T-cell (primary cell): ENCODE measurements at regions not wholly inside any gene's neighbourhood (a gene's known extent, or its start where the extent isn't known, plus 50 kb on each side); places are given as distances from the start of the nearest gene placed in this dataset.

ENCODE experiments used
- ATAC-seq, 4 experiments: fragments of 200-7000 bp in 3 of 4; fragments of 150-1000 bp in 1 of 4; cut with Tn5 transposase; replicated peaks in 1 of 4; 1 replicate in 3 of 4; 2 replicates in 1 of 4; pipeline ENCODE4 v1.10.0; 2021; ENCODE audit warnings: moderate library complexity in 3 of 4, mild to moderate bottlenecking in 2 of 4, moderate number of reproducible peaks in 1 of 4
- CTCF ChIA-PET, 2 donors: fragments of 300-600 bp; sonication (Branson Sonifier 250); formaldehyde crosslinking; loops; one replicate each; lab custom pipeline; 2022; ENCODE audit warnings: antibody characterized with exemption in 2 of 2; lab: Charles Lee
- POLR2A ChIA-PET, 2 donors: fragments of 300-600 bp; sonication (Branson Sonifier 250); formaldehyde crosslinking; loops; one replicate each; lab custom pipeline; 2022; ENCODE audit warnings: antibody characterized with exemption in 2 of 2; lab: Charles Lee
- DNase-seq, 35 experiments: peaks; one replicate each; pipeline versions ENCODE4 v3.0.0 to v3.0.0-alpha.2; 2013 to 2023
- H3K27ac ChIP-seq: one replicate; pipeline ENCODE4 v1.5.1; 2013; ENCODE audit warnings: low read length
- H3K27me3 ChIP-seq, 2 experiments: replicated peaks in 1 of 2; 1 replicate in 1 of 2; 2 replicates in 1 of 2; pipeline versions ENCODE4 v1.6.1 to v1.7.0; 2013; ENCODE audit warnings: low read length in 1 of 2, mixed read lengths in 1 of 2; ENCODE audit not compliant: control insufficient read depth in 2 of 2, insufficient read depth in 2 of 2; ENCODE audit errors: extremely low read depth in 1 of 2
- H3K36me3 ChIP-seq, 2 donors: 1 replicate in 1 of 2; 2 replicates in 1 of 2; pipeline versions ENCODE4 v1.6.1 to v1.7.0; 2013; ENCODE audit warnings: low read length in 1 of 2; ENCODE audit not compliant: control insufficient read depth in 2 of 2, insufficient read depth in 1 of 2; ENCODE audit errors: extremely low read depth in 1 of 2
- H3K4me1 ChIP-seq, 2 experiments: 1 replicate in 1 of 2; 2 replicates in 1 of 2; pipeline versions ENCODE4 v1.6.1 to v1.7.0; 2013; ENCODE audit warnings: low read length in 2 of 2, mixed read lengths in 1 of 2; ENCODE audit not compliant: insufficient read depth in 2 of 2, control insufficient read depth in 1 of 2; ENCODE audit errors: extremely low read depth in 1 of 2
- H3K4me3 ChIP-seq, 2 donors: 1 replicate in 1 of 2; 2 replicates in 1 of 2; pipeline versions ENCODE4 v1.5.1 to v1.7.0; 2013; ENCODE audit warnings: mild to moderate bottlenecking in 2 of 2, low read length in 1 of 2, moderate library complexity in 1 of 2; ENCODE audit not compliant: control insufficient read depth in 1 of 2; ENCODE audit errors: extremely low read depth in 1 of 2
- H3K9me3 ChIP-seq: 2 replicates; pipeline ENCODE4 v1.7.0; 2013
- H3K27ac Mint-ChIP-seq, 2 donors: one replicate each; pipeline ENCODE4 v1.8.0; 2020 to 2021; ENCODE audit warnings: mild to moderate bottlenecking in 2 of 2, mixed read lengths in 2 of 2
- H3K27me3 Mint-ChIP-seq, 2 donors: one replicate each; pipeline ENCODE4 v1.8.0; 2021 to 2022; ENCODE audit warnings: mixed read lengths in 2 of 2
- H3K36me3 Mint-ChIP-seq: one replicate; pipeline ENCODE4 v1.8.0; 2021; ENCODE audit warnings: mixed read lengths
- H3K4me1 Mint-ChIP-seq, 3 donors: one replicate each; pipeline ENCODE4 v1.8.0; 2020 to 2022; ENCODE audit warnings: mixed read lengths in 3 of 3, mild to moderate bottlenecking in 1 of 3
- H3K4me3 Mint-ChIP-seq, 3 donors: one replicate each; pipeline ENCODE4 v1.8.0; 2020 to 2022; ENCODE audit warnings: mild to moderate bottlenecking in 3 of 3, mixed read lengths in 3 of 3, moderate library complexity in 3 of 3
- H3K9me3 Mint-ChIP-seq, 3 donors: one replicate each; pipeline ENCODE4 v1.8.0; 2020 to 2022; ENCODE audit warnings: mixed read lengths in 3 of 3
- WGBS: methylation state at CpG from one replicate; pipeline ENCODE4 v1.1.5; 2013; ENCODE audit warnings: missing lambda C conversion rate; ENCODE audit not compliant: insufficient coverage; 5-methylcytosine and 5-hydroxymethylcytosine counted together

- H3K9me3 Mint-ChIP-seq: no peaks in the 10 kb centered on the region
- ChIA-PET CTCF (no interaction called here), POLR2A (no interaction called here)
- H3K27me3 Mint-ChIP-seq: peaks cover 20 to 31% of the 10 kb centered on the region in 2 donors
- no peak overlapping the region for H3K27ac ChIP-seq
- H3K4me1 ChIP-seq: no peaks in the 10 kb centered on the region
- peaks cover 2 to 36% of the 10 kb centered on the region in 2 experiments for H3K27me3 ChIP-seq
- no peaks in the 10 kb centered on the region for H3K9me3 ChIP-seq
- no peak overlapping the region for H3K27ac Mint-ChIP-seq
- H3K36me3 ChIP-seq: no peaks in the 10 kb centered on the region
- H3K4me3 Mint-ChIP-seq: no peak overlapping the region
- WGBS: 86% methylated on average over 19 of the region's 22 CpGs
- H3K4me1 Mint-ChIP-seq: no peaks in the 10 kb centered on the region
- ATAC-seq (no peak), DNase-seq (no peak)
- no peaks in the 10 kb centered on the region for H3K36me3 Mint-ChIP-seq
- H3K4me3 ChIP-seq: no peak overlapping the region
These were observed 252.4 kb downstream of the IRF8 start for GRCh38 chr16:86151239-86151851.

- no peak overlapping the region for H3K4me3 Mint-ChIP-seq
- Histone ChIP-seq H3K4me1 (peaks cover 0 to 5% of the 10 kb centered on the region in 2 experiments), H3K4me3 (no peak overlapping the region), H3K27ac (no peak overlapping the region), H3K9me3 (no peaks in the 10 kb centered on the region), H3K27me3 (peaks cover 2 to 34% of the 10 kb centered on the region in 2 experiments), H3K36me3 (no peaks in the 10 kb centered on the region)
- H3K36me3 Mint-ChIP-seq: no peaks in the 10 kb centered on the region
- H3K9me3 Mint-ChIP-seq: peaks cover 0 to 5% (median 0%) of the 10 kb centered on the region in 3 donors
- H3K4me1 Mint-ChIP-seq: peaks cover 2 to 10% (median 5%) of the 10 kb centered on the region in 3 donors
- ATAC-seq (no peak), DNase-seq (no peak)
- CTCF ChIA-PET: no interaction called here
- WGBS: 60% methylated on average over 3 of the region's 3 CpGs
- POLR2A ChIA-PET: no interaction called here
- H3K27me3 Mint-ChIP-seq: peaks cover 18 to 27% of the 10 kb centered on the region in 2 donors
- no peak overlapping the region for H3K27ac Mint-ChIP-seq
These were observed 257.2 kb downstream of the IRF8 start for GRCh38 chr16:86156155-86156554.

DNA sequence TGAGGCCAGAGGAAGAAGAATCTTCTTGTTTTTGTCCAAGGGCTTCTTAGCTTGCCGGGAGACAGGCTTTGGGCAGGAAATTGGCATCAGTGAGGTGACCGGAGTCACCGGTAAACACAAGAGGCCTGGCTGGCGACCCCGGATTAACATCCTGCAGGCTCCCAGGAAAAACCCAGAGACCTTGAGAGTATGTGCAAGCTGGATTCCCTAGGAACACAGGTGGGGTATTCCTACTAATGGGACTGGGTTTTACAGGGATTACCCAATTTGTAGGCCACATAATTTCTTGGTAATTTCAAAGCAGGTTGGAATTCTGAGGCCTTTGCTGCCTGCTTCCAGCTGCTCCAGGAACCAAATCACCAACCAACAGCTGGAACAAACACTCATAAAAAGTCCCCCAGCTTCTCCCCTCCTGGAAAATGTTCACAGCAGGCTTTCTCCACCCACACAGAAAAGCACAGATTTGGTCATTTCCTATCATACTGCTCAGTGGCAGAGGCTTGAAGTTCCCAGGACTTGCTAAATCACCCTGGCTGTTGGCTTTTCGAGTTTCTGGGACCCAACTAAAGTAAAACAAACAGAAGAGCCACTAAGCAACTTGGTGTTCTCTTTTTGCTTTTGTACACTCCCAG is 258.8 kb downstream of the IRF8 start:
- ATAC-seq (no peak), DNase-seq (no peak)
- no peak overlapping the region for H3K4me3 ChIP-seq
- H3K27ac ChIP-seq: no peak overlapping the region
- Mint-ChIP-seq H3K4me3 (no peak overlapping the region), H3K9me3 (peaks cover 0 to 5% (median 0%) of the 10 kb centered on the region in 3 donors), H3K27me3 (peaks cover 16 to 17% of the 10 kb centered on the region in 2 donors), H3K4me1 (peaks cover 2 to 10% (median 5%) of the 10 kb centered on the region in 3 donors), H3K27ac (no peak overlapping the region), H3K36me3 (no peaks in the 10 kb centered on the region)
- peaks cover 2 to 26% of the 10 kb centered on the region in 2 experiments for H3K27me3 ChIP-seq
- 65% methylated on average over 5 of the region's 6 CpGs for WGBS
- no peaks in the 10 kb centered on the region for H3K36me3 ChIP-seq
- no peaks in the 10 kb centered on the region for H3K9me3 ChIP-seq
- POLR2A ChIA-PET: no interaction called here
- H3K4me1 ChIP-seq: peaks cover 0 to 5% of the 10 kb centered on the region in 2 experiments
- CTCF ChIA-PET: no interaction called here

- H3K9me3 Mint-ChIP-seq: peaks cover 0 to 5% (median 0%) of the 10 kb centered on the region in 3 donors
- peaks cover 2 to 10% (median 5%) of the 10 kb centered on the region in 3 donors for H3K4me1 Mint-ChIP-seq
- H3K36me3 Mint-ChIP-seq: no peaks in the 10 kb centered on the region
- ChIA-PET CTCF (no interaction called here), POLR2A (interaction anchor here in 1 of 2 donors (0.7 kb wide), 1 partner anchor 15 kb away, joined by 4 read pairs; no protein-coding TSS in a partner anchor)
- peaks cover 14 to 16% of the 10 kb centered on the region in 2 donors for H3K27me3 Mint-ChIP-seq
- H3K4me1 ChIP-seq: peaks cover 0 to 5% of the 10 kb centered on the region in 2 experiments
- no peaks in the 10 kb centered on the region for H3K9me3 ChIP-seq
- H3K4me3 Mint-ChIP-seq: peak overlapping the region in 1 of 3 donors; percentile 22
- H3K27ac ChIP-seq: no peak overlapping the region
- ATAC-seq: no peak
- peaks cover 2 to 23% of the 10 kb centered on the region in 2 experiments for H3K27me3 ChIP-seq
- no peak overlapping the region for H3K4me3 ChIP-seq
- 54% methylated on average over 9 of the region's 10 CpGs for WGBS
- H3K36me3 ChIP-seq: no peaks in the 10 kb centered on the region
- DNase-seq: no peak
- no peak overlapping the region for H3K27ac Mint-ChIP-seq
These were observed 259.9 kb downstream of the IRF8 start for GRCh38 chr16:86158688-86159360.

GRCh38 chr16:86165479-86165878 is 266.5 kb downstream of the IRF8 start:
- H3K36me3 Mint-ChIP-seq: no peaks in the 10 kb centered on the region
- no peaks in the 10 kb centered on the region for H3K36me3 ChIP-seq
- no peaks in the 10 kb centered on the region for H3K4me1 ChIP-seq
- POLR2A ChIA-PET: no interaction called here
- CTCF ChIA-PET: no interaction called here
- no peak overlapping the region for H3K27ac ChIP-seq
- H3K4me1 Mint-ChIP-seq: no peaks in the 10 kb centered on the region
- H3K27me3 Mint-ChIP-seq: peaks cover 7 to 13% of the 10 kb centered on the region in 2 donors
- no peak overlapping the region for H3K27ac Mint-ChIP-seq
- peaks cover 0 to 3% of the 10 kb centered on the region in 2 experiments for H3K27me3 ChIP-seq
- no peaks in the 10 kb centered on the region for H3K9me3 ChIP-seq
- no peak for ATAC-seq
- no peak overlapping the region for H3K4me3 Mint-ChIP-seq
- WGBS: 65% methylated on average over 2 of the region's 2 CpGs
- no peak for DNase-seq
- H3K4me3 ChIP-seq: no peak overlapping the region
- peaks cover 4 to 25% (median 11%) of the 10 kb centered on the region in 3 donors for H3K9me3 Mint-ChIP-seq

DNA sequence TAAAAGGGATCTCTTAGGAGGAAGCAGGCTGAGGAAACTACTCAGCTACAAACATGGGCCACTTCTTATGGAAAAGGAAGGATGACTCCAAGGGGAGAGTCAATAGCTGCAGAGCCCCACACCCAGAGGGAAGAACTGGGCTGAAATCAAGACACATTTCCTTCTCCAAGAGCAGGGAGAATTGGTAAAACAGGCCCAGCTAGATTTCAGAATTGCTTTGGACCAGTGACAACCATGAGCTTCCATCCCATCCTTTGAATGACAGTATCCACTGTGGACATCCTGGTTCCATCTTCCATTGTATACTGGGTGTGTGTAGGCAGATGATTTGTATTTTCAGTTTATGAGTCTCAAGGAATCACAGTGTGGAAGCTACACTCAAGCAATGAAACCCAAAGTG is 267.5 kb downstream of the IRF8 start:
- ChIA-PET CTCF (no interaction called here), POLR2A (no interaction called here)
- ATAC-seq (no peak), DNase-seq (no peak)
- Mint-ChIP-seq H3K27ac (no peak overlapping the region), H3K36me3 (no peaks in the 10 kb centered on the region), H3K4me3 (no peak overlapping the region), H3K4me1 (no peaks in the 10 kb centered on the region), H3K27me3 (peaks cover 9 to 13% of the 10 kb centered on the region in 2 donors), H3K9me3 (peaks cover 4 to 25% (median 11%) of the 10 kb centered on the region in 3 donors)
- Histone ChIP-seq H3K36me3 (no peaks in the 10 kb centered on the region), H3K27ac (no peak overlapping the region), H3K27me3 (peaks cover 0 to 7% of the 10 kb centered on the region in 2 experiments), H3K4me3 (no peak overlapping the region), H3K9me3 (no peaks in the 10 kb centered on the region), H3K4me1 (no peaks in the 10 kb centered on the region)
